Mesothelial cell of epicardium (in vitro differentiated cells): ENCODE measurements at regions not wholly inside any gene's neighbourhood (a gene's known extent, or its start where the extent isn't known, plus 50 kb on each side); places are given as distances from the start of the nearest gene placed in this dataset.

ENCODE experiments used
- DNase-seq, 2 experiments: peaks; one replicate each; pipeline ENCODE4 v3.0.0; 2021; ENCODE audit warnings: low spot score in 2 of 2; ENCODE audit not compliant: unreplicated experiment in 2 of 2
- H3K27ac Mint-ChIP-seq: 2 replicates; pipeline ENCODE4 v1.8.0; 2021; ENCODE audit warnings: mixed read lengths
- H3K27me3 Mint-ChIP-seq: 2 replicates; pipeline ENCODE4 v1.8.0; 2021; ENCODE audit warnings: low read depth, mixed read lengths
- H3K36me3 Mint-ChIP-seq: 2 replicates; pipeline ENCODE4 v1.8.0; 2021; ENCODE audit warnings: mixed read lengths
- H3K4me1 Mint-ChIP-seq: 2 replicates; pipeline ENCODE4 v1.8.0; 2021; ENCODE audit warnings: mixed read lengths
- H3K4me3 Mint-ChIP-seq: 2 replicates; pipeline ENCODE4 v1.8.0; 2021; ENCODE audit warnings: mild to moderate bottlenecking, moderate library complexity, mixed read lengths
- H3K9me3 Mint-ChIP-seq: 2 replicates; pipeline ENCODE4 v1.8.0; 2021; ENCODE audit warnings: mixed read lengths
- CTCF ChIP-seq: fragments of 200-600 bp; sonication (generic); IDR thresholded peaks from one replicate; pipeline ENCODE4 v1.5.0; 2021; ENCODE audit warnings: antibody characterized with exemption; ENCODE audit not compliant: unreplicated experiment

- no peak for DNase-seq
- H3K4me3 Mint-ChIP-seq: no peak overlapping the region
These were observed 141.4 kb upstream of the PIK3R1 start for GRCh38 chr5:68074048-68074632.

DNA sequence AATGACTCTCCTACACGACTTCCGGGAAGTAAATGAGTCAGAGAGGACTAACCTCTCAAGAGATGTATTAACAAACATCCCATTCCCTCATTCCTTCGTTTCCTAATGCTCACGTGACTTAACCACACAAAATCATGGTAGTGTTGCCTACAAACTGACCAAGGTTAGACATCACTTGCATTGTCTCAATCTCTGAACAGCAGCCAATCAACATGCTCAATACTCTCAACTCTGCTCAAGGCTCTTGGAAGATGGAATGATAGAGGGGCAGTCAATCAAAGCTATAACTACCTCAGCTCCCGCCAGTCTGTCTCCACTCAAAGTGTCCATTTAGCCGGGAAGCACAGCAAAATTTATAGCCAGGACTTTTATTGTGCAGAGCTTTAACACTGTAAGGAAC lies 143.8 kb upstream of the PIK3R1 start:
- no peaks in the 10 kb centered on the region for H3K36me3 Mint-ChIP-seq
- H3K27ac Mint-ChIP-seq: no peak overlapping the region
- no peak for TF ChIP-seq CTCF
- DNase-seq: no peak
- H3K9me3 Mint-ChIP-seq: peaks cover 8% of the 10 kb centered on the region
- no peak overlapping the region for H3K4me3 Mint-ChIP-seq
- peaks cover 7% of the 10 kb centered on the region for H3K4me1 Mint-ChIP-seq
- H3K27me3 Mint-ChIP-seq: no peaks in the 10 kb centered on the region

More at GRCh38 chr5:68074048-68074632, 141.4 kb upstream of the PIK3R1 start:
- no peaks in the 10 kb centered on the region for H3K27me3 Mint-ChIP-seq
- H3K4me1 Mint-ChIP-seq: peaks cover 15% of the 10 kb centered on the region
- no peaks in the 10 kb centered on the region for H3K36me3 Mint-ChIP-seq
- H3K9me3 Mint-ChIP-seq: no peaks in the 10 kb centered on the region
- no peak for TF ChIP-seq CTCF
- no peak overlapping the region for H3K27ac Mint-ChIP-seq

DNA sequence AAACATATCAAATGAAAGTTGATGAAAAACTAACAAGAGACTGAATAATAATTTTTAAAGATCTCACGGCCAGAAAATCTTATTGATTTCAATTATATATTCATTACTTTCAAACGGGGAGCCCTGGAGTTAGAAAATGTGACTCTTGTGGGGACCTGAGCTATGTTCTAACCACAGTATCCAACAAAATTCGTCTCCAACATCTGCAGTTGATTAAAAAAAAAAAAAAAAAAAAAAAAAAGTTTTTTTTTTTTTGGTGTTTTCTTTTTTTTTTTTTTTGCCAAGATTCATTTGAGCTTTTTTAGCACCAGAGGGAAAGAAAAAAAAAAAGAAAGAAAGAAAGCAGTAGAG lies 144.3 kb upstream of the PIK3R1 start:
- Mint-ChIP-seq H3K36me3 (no peaks in the 10 kb centered on the region), H3K9me3 (peaks cover 13% of the 10 kb centered on the region), H3K27me3 (no peaks in the 10 kb centered on the region), H3K4me3 (no peak overlapping the region), H3K27ac (no peak overlapping the region), H3K4me1 (peaks cover 7% of the 10 kb centered on the region)
- TF ChIP-seq CTCF: no peak
- DNase-seq: no peak

DNA sequence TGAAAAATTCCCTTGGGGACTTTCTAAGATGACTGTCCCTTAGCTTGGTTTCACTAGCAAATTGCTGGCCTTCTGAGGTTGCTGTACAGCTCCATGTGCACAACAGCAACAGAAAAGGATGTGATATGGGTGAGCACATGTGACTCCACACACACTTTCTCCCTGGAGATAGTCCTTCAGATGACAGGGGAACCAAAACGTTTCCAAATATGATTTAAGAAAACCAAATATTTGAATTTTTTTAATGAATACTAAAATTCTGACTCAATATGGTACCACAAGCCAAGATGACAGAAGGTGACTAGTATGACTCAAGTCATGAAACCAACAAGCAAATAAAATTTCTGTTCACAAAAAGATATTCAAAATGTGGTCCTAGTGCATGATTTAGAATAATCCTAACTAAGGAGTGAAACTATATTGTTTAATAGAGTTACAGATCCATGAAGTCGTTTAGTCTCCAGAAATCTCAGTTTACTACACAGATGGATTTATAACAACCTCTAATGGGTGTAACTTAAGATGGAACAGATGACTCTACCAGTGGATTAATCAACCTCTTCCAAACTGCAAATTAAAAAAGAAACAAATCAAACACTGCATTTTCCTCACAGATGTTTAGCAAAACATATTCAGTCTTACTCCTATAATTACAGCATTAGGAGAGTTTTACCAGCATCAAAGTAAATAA lies 144.8 kb upstream of the PIK3R1 start:
- DNase-seq: no peak
- no peak overlapping the region for H3K4me3 Mint-ChIP-seq
- H3K27me3 Mint-ChIP-seq: no peaks in the 10 kb centered on the region
- H3K4me1 Mint-ChIP-seq: peaks cover 7% of the 10 kb centered on the region
- H3K9me3 Mint-ChIP-seq: peaks cover 17% of the 10 kb centered on the region
- no peak for TF ChIP-seq CTCF
- H3K36me3 Mint-ChIP-seq: no peaks in the 10 kb centered on the region
- no peak overlapping the region for H3K27ac Mint-ChIP-seq

DNA sequence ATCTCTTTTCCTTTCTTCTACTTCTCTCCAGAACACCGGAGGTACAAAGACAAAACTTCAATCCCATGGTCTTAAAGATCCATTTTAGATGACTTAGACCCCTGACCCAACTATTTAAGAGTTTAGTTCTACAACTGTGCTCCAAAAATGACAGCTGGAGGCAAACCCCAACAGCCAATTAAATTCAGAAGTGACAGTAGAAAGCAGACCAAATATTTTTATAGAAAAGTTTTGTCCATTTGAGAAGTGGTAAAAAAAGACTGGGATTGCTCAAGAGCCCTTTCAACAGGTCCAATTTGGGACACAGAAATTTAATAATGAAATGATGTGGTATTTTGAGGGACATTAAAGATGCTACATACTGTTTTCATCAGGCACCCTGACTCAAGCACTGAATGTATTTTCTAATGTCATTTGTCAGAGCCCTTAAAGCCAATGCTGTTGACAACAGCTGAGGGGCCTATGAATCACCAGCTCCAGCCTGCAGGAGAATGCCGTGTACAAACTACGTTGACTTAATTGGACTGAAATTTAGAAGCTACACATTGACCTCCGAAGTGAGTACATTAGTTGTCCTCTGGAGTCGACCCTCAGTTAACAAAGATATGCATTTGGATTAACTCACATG lies 147.5 kb upstream of the PIK3R1 start:
- DNase-seq: no peak
- no peak for TF ChIP-seq CTCF
- H3K4me1 Mint-ChIP-seq: peaks cover 7% of the 10 kb centered on the region
- H3K9me3 Mint-ChIP-seq: peaks cover 26% of the 10 kb centered on the region
- no peak overlapping the region for H3K4me3 Mint-ChIP-seq
- H3K27ac Mint-ChIP-seq: no peak overlapping the region
- H3K36me3 Mint-ChIP-seq: peaks cover 4% of the 10 kb centered on the region
- H3K27me3 Mint-ChIP-seq: no peaks in the 10 kb centered on the region
